CD4-positive, alpha-beta memory T cell (primary cell): ENCODE measurements at regions not wholly inside any gene's neighbourhood (a gene's known extent, or its start where the extent isn't known, plus 50 kb on each side); places are given as distances from the start of the nearest gene placed in this dataset.
"Not testable (repeated sequence)": the region's sequence is repeated elsewhere in the genome, so short reads cannot be mapped to it uniquely, and the experiment has no call there.

ENCODE experiments used
- CTCF ChIA-PET: fragments of 350-600 bp; sonication (Branson Sonifier 250); formaldehyde crosslinking; loops from one replicate; lab custom pipeline; 2021; ENCODE audit warnings: inconsistent platforms; ENCODE audit not compliant: partially characterized antibody; lab: Charles Lee
- POLR2A ChIA-PET: fragments of 350-600 bp; sonication (Branson Sonifier 250); formaldehyde crosslinking; loops from one replicate; lab custom pipeline; 2021; ENCODE audit not compliant: partially characterized antibody; lab: Charles Lee
- DNase-seq, 5 donors: peaks; one replicate each; pipeline versions ENCODE4 v3.0.0 to v3.0.0-alpha.2; 2020 to 2022; ENCODE audit warnings: mixed read lengths in 1 of 5
- H3K27ac ChIP-seq: one replicate; pipeline ENCODE4 v1.7.0; 2013; ENCODE audit warnings: low read depth, low read length
- H3K27me3 ChIP-seq: 2 replicates; pipeline ENCODE4 v1.7.0; 2013; ENCODE audit warnings: mild to moderate bottlenecking, low read length, moderate library complexity; ENCODE audit not compliant: insufficient read depth
- H3K36me3 ChIP-seq: 2 replicates; pipeline ENCODE4 v1.7.0; 2013; ENCODE audit warnings: mild to moderate bottlenecking, low read length, moderate library complexity; ENCODE audit not compliant: insufficient read depth
- H3K4me1 ChIP-seq: 2 replicates; pipeline ENCODE4 v1.7.0; 2013; ENCODE audit warnings: mild to moderate bottlenecking, low read length, moderate library complexity; ENCODE audit not compliant: insufficient read depth
- H3K4me3 ChIP-seq, 2 donors: one replicate each; pipeline ENCODE4 v1.7.0; 2013; ENCODE audit warnings: low read length in 2 of 2, mild to moderate bottlenecking in 1 of 2
- H3K9me3 ChIP-seq, 2 donors: one replicate each; pipeline ENCODE4 v1.7.0; 2013; ENCODE audit warnings: low read length in 2 of 2, control low read depth in 1 of 2; ENCODE audit not compliant: control insufficient read depth in 1 of 2
- H3K27ac Mint-ChIP-seq, 7 donors: one replicate each; pipeline ENCODE4 v1.8.0; 2020 to 2021; ENCODE audit warnings: mixed read lengths in 7 of 7, mild to moderate bottlenecking in 6 of 7, inconsistent platforms in 3 of 7, moderate library complexity in 3 of 7
- H3K27me3 Mint-ChIP-seq, 2 donors: one replicate each; pipeline ENCODE4 v1.8.0; 2020 to 2021; ENCODE audit warnings: mixed read lengths in 2 of 2
- H3K36me3 Mint-ChIP-seq, 2 donors: one replicate each; pipeline ENCODE4 v1.8.0; 2020 to 2021; ENCODE audit warnings: mixed read lengths in 2 of 2, inconsistent platforms in 1 of 2, mild to moderate bottlenecking in 1 of 2
- H3K4me1 Mint-ChIP-seq, 4 donors: one replicate each; pipeline ENCODE4 v1.8.0; 2020 to 2021; ENCODE audit warnings: mixed read lengths in 4 of 4, mild to moderate bottlenecking in 1 of 4
- H3K4me3 Mint-ChIP-seq, 8 donors: one replicate each; pipeline ENCODE4 v1.8.0; 2020 to 2021; ENCODE audit warnings: mixed read lengths in 8 of 8, mild to moderate bottlenecking in 7 of 8, moderate library complexity in 6 of 8, inconsistent platforms in 3 of 8
- H3K9me3 Mint-ChIP-seq, 8 donors: one replicate each; pipeline ENCODE4 v1.8.0; 2020 to 2021; ENCODE audit warnings: mixed read lengths in 8 of 8, mild to moderate bottlenecking in 5 of 8, inconsistent platforms in 3 of 8, moderate library complexity in 1 of 8
- intact Hi-C: fragments of 100-400 bp; cut with micrococcal nuclease; formaldehyde crosslinking; loops from one replicate; pipeline ENCODE4 v1.15.1; 2023

DNA sequence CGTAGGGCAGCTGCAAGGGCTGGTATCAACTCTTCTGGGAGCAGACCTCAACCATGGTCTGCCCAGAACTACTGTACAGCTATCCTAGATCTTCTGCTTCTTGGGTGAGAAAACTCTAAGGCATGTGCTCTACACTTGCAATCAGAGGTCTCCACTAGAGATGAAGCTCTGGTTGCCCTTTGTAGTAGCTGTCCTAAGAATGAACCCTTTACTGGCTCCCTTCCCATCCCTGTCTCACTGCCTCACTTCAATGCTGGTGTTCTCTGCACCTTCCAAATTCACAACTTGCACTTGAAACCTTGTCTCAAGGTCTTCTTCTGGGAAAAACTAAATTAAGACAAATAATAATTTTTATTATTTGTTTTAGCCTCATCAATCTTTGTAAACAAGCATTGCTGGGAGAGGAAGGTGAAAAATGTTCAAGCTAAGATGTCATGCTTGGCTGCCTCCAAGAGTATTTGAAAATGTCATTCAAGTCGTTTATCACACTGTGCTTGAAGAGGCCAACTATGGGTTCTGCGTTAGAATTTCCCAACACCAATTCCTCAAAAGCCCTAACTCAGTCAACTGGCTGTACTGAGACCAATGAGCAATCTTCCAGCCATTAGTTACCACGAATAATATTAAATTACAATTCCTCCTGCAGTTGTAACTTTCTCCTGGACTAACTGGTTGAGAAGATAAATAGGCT lies 216.9 kb upstream of the ADRA1D start:
- intact Hi-C loops, result no loop called here
- H3K36me3 Mint-ChIP-seq, result no peaks in the 10 kb centered on the region
- CTCF ChIA-PET, result no interaction called here

DNA sequence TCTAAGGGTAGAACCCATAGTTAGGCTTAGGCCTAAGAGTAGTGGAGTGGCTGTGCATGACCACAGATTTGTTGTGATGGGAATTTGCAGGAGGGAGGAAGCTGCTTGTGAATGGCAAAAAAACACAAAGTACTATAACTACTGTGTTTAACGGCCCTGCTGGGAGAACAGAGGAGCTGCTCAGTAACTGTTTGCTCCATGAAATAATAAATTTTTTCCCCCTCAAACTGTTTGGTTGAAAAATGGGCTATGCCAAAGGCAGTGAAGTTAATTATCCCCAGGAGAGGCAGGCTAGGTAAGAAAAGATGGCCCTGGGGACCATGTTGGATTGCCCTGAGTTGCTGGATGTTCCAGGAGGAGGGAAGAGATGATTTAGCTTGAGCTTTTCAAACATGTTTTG lies 216.1 kb upstream of the ADRA1D start:
- no peak for DNase-seq
- no peaks in the 10 kb centered on the region for H3K36me3 ChIP-seq
- Mint-ChIP-seq H3K27me3 (peaks cover 9 to 11% of the 10 kb centered on the region in 2 donors), H3K27ac (no peak overlapping the region), H3K9me3 (no peaks in the 10 kb centered on the region), H3K4me1 (peaks cover 0 to 4% (median 0%) of the 10 kb centered on the region in 4 donors), H3K4me3 (no peak overlapping the region), H3K36me3 (no peaks in the 10 kb centered on the region)
- ChIA-PET POLR2A (no interaction called here), CTCF (no interaction called here)
- H3K27me3 ChIP-seq, result no peaks in the 10 kb centered on the region
- no peak overlapping the region for H3K27ac ChIP-seq
- intact Hi-C loops, result no loop called here
- no peaks in the 10 kb centered on the region for H3K9me3 ChIP-seq
- no peak overlapping the region for H3K4me3 ChIP-seq
- H3K4me1 ChIP-seq, result no peaks in the 10 kb centered on the region

More for the DNA sequence above, 216.9 kb upstream of the ADRA1D start:
- Mint-ChIP-seq H3K27ac (no peak overlapping the region), H3K4me1 (peaks cover 0 to 4% (median 0%) of the 10 kb centered on the region in 4 donors), H3K27me3 (peaks cover 9% of the 10 kb centered on the region in 2 donors), H3K9me3 (peaks cover 0 to 1% (median 0%) of the 10 kb centered on the region in 8 donors), H3K4me3 (no peak overlapping the region)
- Histone ChIP-seq H3K27ac (no peak overlapping the region), H3K4me3 (no peak overlapping the region), H3K36me3 (no peaks in the 10 kb centered on the region), H3K9me3 (no peaks in the 10 kb centered on the region), H3K4me1 (no peaks in the 10 kb centered on the region), H3K27me3 (no peaks in the 10 kb centered on the region)
- DNase-seq, result no peak
- POLR2A ChIA-PET, result no interaction called here

GRCh38 chr20:4462801-4463200 lies 213.7 kb upstream of the ADRA1D start:
- H3K27me3 Mint-ChIP-seq, POLR2A ChIA-PET, H3K4me1 Mint-ChIP-seq, H3K4me3 ChIP-seq, DNase-seq, H3K36me3 Mint-ChIP-seq, H3K27me3 ChIP-seq, H3K4me1 ChIP-seq, H3K4me3 Mint-ChIP-seq, H3K27ac ChIP-seq, H3K36me3 ChIP-seq, H3K9me3 Mint-ChIP-seq, intact Hi-C loops, H3K27ac Mint-ChIP-seq, H3K9me3 ChIP-seq, CTCF ChIA-PET: not testable (repeated sequence)

DNA sequence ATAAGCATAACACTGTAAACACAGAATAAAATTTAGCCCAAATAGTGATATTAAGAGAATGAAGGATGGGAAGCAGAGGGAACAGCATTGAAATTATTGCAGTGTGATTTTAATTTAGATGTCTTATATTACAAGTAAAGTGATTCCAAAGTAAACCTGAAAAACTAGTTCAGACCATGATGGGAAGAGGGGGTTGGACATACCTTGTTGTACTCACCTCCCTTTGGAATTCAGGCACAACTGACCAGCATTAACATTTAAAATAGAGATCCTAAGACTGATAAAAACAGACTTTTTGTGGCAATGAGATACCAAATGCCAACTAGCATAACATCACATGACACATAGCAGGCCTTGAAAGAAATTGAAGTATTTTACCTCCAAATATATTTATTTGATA lies 210.0 kb upstream of the ADRA1D start:
- H3K4me3 Mint-ChIP-seq, result no peak overlapping the region
- CTCF ChIA-PET, result no interaction called here
- H3K36me3 Mint-ChIP-seq, result no peaks in the 10 kb centered on the region
- intact Hi-C loops, result no loop called here
- no peaks in the 10 kb centered on the region for H3K27me3 ChIP-seq
- H3K4me3 ChIP-seq, result no peak overlapping the region
- H3K4me1 Mint-ChIP-seq, result peaks cover 0 to 4% (median 0%) of the 10 kb centered on the region in 4 donors
- no peaks in the 10 kb centered on the region for H3K9me3 ChIP-seq
- H3K9me3 Mint-ChIP-seq, result peaks cover 0 to 7% (median 2%) of the 10 kb centered on the region in 8 donors
- H3K36me3 ChIP-seq, result no peaks in the 10 kb centered on the region
- no peak overlapping the region for H3K27ac ChIP-seq
- peaks cover 4 to 6% of the 10 kb centered on the region in 2 donors for H3K27me3 Mint-ChIP-seq
- DNase-seq, result no peak
- POLR2A ChIA-PET, result no interaction called here
- no peaks in the 10 kb centered on the region for H3K4me1 ChIP-seq
- no peak overlapping the region for H3K27ac Mint-ChIP-seq

DNA sequence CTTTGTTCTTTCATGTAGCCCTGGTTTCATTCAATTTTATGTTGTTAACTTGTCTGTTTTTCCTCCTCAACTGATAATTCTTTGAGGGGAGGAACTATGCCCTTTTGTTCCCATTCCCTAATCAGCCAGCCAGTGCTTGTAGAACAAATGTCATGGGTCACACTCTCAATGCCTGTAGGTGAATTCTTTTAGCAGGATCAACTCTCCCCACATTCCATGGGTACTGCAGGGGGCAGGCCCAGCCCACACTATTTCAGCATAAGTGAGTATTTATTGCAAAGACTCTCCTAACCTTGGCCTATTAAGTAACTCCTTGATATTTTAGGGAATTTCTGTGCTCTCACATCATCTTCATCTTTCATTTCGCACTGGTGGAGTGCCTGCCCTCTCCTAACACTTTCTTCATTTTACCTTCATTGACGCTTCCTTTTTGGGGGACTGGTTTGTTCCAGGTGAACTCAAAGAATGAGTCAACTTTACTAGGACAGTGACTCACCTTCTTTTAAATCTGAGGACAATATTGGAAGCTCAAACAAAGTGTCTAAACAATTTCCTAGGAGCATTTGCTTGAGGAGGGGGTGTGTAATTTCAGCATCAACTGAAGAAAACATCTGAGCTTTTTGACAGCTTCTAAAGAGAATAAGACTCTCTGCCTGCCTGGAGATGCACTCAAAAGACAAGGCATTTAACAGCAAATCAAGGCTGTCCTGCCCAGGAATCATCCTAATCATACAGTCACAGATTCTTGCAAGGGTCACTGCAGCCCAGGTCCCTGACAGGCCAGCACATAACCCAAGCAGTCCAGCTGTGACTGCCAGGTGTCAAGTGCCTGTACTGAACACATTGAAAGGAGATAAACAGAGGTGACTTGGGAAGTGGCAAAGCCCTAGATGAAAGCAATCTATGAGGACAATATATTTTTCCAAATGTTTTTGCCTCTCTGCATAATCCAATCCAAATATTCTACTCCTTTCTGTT lies 208.8 kb upstream of the ADRA1D start:
- DNase-seq, result no peak
- Histone ChIP-seq H3K36me3 (no peaks in the 10 kb centered on the region), H3K4me3 (no peak overlapping the region), H3K4me1 (no peaks in the 10 kb centered on the region), H3K27ac (no peak overlapping the region), H3K9me3 (no peaks in the 10 kb centered on the region), H3K27me3 (no peaks in the 10 kb centered on the region)
- intact Hi-C loops, result no loop called here
- POLR2A ChIA-PET, result no interaction called here
- Mint-ChIP-seq H3K27me3 (peaks cover under 1 to 6% of the 10 kb centered on the region in 2 donors), H3K36me3 (no peaks in the 10 kb centered on the region), H3K4me1 (peaks cover 0 to 3% (median 0%) of the 10 kb centered on the region in 4 donors), H3K4me3 (no peak overlapping the region), H3K27ac (no peak overlapping the region), H3K9me3 (peaks cover 0 to 7% (median 2%) of the 10 kb centered on the region in 8 donors)
- CTCF ChIA-PET, result no interaction called here

GRCh38 chr20:4455996-4456395 lies 206.9 kb upstream of the ADRA1D start:
- Mint-ChIP-seq H3K4me3 (no peak overlapping the region), H3K4me1 (no peaks in the 10 kb centered on the region), H3K27me3 (peaks cover 1 to 5% of the 10 kb centered on the region in 2 donors), H3K9me3 (peaks cover 0 to 7% (median 2%) of the 10 kb centered on the region in 8 donors), H3K27ac (no peak overlapping the region), H3K36me3 (no peaks in the 10 kb centered on the region)
- ChIA-PET CTCF (no interaction called here), POLR2A (no interaction called here)
- no peaks in the 10 kb centered on the region for H3K9me3 ChIP-seq
- H3K27me3 ChIP-seq, result no peaks in the 10 kb centered on the region
- no peak for DNase-seq
- no peaks in the 10 kb centered on the region for H3K36me3 ChIP-seq
- H3K4me1 ChIP-seq, result no peaks in the 10 kb centered on the region
- intact Hi-C loops, result no loop called here
- no peak overlapping the region for H3K27ac ChIP-seq
- H3K4me3 ChIP-seq, result no peak overlapping the region

- no peak for DNase-seq
- Histone ChIP-seq H3K36me3 (no peaks in the 10 kb centered on the region), H3K9me3 (no peaks in the 10 kb centered on the region), H3K4me1 (no peaks in the 10 kb centered on the region), H3K27ac (no peak overlapping the region), H3K4me3 (no peak overlapping the region), H3K27me3 (no peaks in the 10 kb centered on the region)
- ChIA-PET POLR2A (no interaction called here), CTCF (no interaction called here)
- H3K9me3 Mint-ChIP-seq, result peaks cover 0 to 7% (median 2%) of the 10 kb centered on the region in 8 donors
- no peak overlapping the region for H3K4me3 Mint-ChIP-seq
- H3K4me1 Mint-ChIP-seq, result no peaks in the 10 kb centered on the region
- intact Hi-C loops, result no loop called here
- no peaks in the 10 kb centered on the region for H3K36me3 Mint-ChIP-seq
- H3K27me3 Mint-ChIP-seq, result peaks cover 1 to 3% of the 10 kb centered on the region in 2 donors
- no peak overlapping the region for H3K27ac Mint-ChIP-seq
These were observed 206.2 kb upstream of the ADRA1D start for GRCh38 chr20:4455301-4455701.
